ENCODE measurements at regions not wholly inside any gene's neighbourhood (a gene's known extent, or its start where the extent isn't known, plus 50 kb on each side); places are given as distances from the start of the nearest gene placed in this dataset.

GRCh38 chr4:171202908-171203307 is 610.3 kb upstream of the GALNTL6 start:
- no peak for TF ChIP-seq USF1 (CRISPR knock-in tag; IDR thresholded peaks at IDR 0.05)
- TF ChIP-seq TEAD4 (CRISPR knock-in tag; IDR thresholded peaks at IDR 0.05): no peak
- TF ChIP-seq TCF7 (CRISPR knock-in tag; IDR thresholded peaks at IDR 0.05; ENCODE audit: low read depth): no peak
- no peak for TF ChIP-seq CTCF (IDR thresholded peaks at IDR 0.05)
- TF ChIP-seq USF2 (CRISPR knock-in tag; IDR thresholded peaks at IDR 0.05): no peak
- TF ChIP-seq ATF3 (CRISPR knock-in tag; conservative IDR thresholded peaks at IDR 0.05): no peak
